ENCODE measurements at regions not wholly inside any gene's neighbourhood (a gene's known extent, or its start where the extent isn't known, plus 50 kb on each side); places are given as distances from the start of the nearest gene placed in this dataset.
A peak's percentile ranks its signal among the peaks of the same experiment; 100 is the strongest.
"Not testable (repeated sequence)": the region's sequence is repeated elsewhere in the genome, so short reads cannot be mapped to it uniquely, and the experiment has no call there.

DNA sequence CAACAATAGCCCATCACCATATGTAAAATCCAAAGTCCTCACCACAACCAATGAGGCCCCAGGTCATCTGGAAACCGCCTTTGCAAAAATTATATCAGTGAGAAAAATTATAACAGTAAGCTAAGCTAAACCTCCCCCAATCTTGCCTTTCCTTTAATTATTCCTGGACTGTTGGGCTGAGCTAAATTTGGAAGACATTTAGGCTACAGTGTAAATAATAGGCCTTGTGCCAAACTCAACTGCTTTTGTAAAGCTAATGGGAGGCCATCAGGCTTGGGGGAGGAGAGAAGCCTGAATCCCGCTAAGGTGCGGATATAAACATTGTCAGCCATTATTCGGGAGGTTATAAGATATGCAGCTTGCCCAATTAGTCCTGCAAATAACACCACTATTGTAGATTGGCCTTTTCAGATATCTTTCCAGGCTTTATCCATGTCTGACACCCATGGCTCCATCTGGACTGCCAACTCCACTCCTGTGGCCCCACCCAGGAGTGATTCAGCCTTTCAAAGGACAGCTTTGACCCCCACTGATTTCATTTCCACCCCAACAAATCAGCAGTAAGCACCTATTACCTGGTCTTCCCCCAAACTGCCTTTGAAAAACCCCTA is 53.0 kb upstream of the CA12 start:
- DNase-seq (ENCODE audit: low read depth) = no peak

DNA sequence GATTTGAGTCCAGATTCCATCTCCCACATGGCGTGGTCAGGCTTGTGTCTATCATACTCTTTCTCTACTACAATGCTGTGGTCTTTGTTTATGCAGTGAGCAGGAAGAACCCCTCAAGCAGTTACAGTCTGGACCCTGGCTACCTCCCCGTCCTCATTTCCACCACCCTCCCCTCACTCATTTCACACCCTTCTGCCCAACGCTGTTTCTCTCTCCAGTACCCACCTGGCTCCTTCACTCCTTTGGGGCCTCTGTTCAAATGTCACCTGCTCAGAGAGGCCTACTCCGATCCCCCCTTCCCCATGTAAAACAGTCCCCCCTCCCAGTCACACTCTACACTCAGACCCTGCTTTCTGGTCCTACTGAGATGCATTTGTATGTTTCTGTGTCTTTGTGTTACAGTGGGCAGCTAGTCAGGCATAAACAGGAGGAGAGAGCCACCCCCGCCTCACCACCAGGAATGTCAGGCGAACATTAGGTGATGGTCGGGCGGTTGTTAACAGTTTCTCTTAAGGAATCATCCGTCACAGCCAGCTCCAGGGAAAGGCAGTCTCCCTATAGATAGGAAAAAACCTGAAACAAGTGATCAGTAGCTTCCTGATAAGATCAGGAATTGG is 53.7 kb upstream of the CA12 start:
- no peak for DNase-seq (ENCODE audit: low read depth)

DNA sequence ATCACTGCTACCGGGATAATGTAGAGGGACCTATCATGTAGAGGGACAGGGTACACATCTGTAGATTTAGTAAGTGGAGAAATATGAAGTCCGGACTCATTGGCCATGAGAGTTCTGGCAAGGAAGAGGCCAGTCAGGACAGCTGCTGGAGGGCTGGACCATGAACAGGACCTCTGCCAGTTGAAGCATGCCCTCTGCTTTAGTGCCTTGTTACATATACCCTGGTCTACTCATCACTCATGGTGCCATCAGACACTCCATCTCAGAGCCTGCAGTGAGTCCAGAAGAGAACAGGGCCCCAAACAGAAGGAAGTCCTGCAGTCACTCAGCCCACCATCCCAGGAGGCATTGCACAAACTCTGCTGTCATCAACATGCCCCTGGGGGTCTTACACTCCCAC is 54.7 kb upstream of the CA12 start:
- no peak for DNase-seq (ENCODE audit: low read depth)

DNA sequence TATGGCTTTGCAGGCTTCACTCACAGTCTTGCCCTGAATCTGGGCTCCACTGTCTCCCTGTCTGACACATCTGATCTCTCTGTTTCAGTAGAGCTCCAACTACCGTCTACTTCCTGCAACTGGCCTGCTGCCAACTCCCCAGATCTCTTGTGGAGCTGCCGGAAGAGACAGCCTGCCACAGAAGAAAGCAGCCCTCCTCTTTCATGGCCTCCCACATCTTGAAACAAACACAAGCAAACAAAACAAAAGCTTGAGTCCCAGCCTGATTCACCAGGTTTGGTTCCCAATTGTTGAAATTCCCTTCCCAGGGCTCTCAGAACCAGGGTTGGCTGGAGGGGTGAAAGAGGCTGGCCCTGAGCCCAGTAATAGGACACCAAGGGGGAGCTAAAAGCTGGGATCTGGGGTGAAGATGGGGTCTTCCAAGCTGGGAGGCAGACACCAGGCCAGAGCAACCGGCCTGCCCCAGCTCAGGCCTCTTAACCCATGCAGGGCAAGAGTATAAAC is 55.3 kb upstream of the CA12 start:
- peak; percentile 56 for DNase-seq (ENCODE audit: low read depth)

DNA sequence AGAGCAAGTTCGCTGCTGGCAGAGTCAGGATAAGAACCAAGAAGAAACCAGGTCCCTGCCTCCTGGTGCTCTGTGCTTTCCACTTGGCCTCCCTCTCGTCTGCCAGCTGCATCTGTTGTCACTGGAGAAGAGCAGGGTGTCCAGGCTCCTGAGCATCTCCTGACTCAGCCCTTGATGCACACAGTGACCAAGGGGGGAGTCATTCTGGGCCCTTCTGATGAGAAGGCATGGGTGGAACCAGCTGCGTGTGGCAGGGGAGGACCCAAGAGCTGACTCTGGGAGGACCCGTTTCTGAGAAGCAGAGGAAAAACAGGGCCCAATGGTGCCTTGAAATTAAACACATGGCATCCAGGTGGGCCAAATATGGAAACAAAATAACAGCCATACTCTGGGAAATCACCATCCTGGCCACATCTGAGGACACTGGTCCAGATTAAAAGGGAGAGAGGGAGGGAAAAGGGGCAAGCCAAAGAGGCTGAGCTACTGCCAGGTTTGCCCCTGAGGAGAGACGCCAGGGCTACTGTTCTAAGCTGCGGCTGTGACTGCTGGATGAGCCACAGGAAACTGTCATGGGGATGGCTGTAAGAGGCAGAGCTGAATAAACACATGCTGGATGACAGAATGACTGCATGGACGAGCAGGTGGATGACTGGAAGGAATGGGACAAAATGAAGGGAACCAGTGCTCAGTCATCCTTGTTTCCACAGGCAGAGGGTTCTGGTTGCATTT is 58.1 kb upstream of the CA12 start:
- DNase-seq (ENCODE audit: low read depth) = no peak

DNA sequence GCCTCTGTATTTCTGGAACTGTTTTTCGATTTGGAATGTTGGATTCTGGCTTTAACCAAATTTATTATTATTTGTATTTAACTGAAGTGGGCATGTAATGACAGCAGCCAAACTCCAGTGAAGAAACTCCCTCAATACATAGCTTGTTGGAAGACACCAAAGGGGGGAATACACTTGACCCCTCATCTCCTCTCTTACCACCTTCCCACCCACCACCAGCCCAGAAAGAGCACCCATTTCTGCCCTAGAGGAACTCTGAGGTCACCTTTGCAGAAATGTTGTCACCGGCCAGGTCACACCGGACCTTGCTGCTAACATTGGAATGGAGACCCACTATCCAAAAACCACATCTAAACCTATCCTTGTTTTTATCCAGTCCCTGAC is 58.6 kb upstream of the CA12 start:
- no peak for DNase-seq (ENCODE audit: low read depth)

DNA sequence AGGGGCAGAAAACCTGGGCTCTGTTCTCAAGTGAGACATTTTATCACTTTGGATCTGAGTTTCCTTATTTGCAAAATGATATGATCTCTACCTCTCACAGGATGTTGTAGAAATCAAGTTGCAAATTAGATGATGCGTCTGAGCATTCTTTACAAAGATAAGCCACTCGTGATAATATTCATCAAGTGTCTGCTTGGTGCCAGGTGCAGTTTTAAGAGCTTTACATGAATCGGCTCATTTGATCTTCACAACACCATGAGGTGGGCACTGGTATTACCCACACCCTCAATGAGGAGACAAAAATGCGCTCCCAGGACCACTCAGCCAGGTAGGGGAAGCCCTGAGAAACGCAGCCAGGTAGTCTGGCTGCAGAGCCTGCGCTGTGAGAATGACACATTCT is 59.1 kb upstream of the CA12 start:
- DNase-seq (ENCODE audit: low read depth) = no peak

DNA sequence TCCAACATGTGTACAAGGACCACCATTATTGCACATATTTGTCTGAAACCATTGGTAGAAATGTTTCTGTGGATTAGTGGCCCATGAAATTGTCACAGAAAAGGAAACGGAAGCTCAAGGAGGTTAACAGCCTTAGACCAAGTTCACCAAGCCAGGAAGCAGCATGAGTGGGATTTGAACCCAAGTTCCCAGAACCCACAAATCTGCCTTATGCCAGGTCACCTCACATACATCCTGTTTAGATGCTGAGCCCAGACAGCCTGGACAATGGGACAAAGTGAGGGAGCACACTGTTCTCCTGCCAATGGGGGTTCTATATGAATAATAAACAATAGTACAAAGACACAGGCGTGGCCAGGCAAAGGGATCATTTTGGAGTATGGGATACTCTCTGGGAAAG is 59.6 kb upstream of the CA12 start:
- DNase-seq (ENCODE audit: low read depth) = no peak

DNA sequence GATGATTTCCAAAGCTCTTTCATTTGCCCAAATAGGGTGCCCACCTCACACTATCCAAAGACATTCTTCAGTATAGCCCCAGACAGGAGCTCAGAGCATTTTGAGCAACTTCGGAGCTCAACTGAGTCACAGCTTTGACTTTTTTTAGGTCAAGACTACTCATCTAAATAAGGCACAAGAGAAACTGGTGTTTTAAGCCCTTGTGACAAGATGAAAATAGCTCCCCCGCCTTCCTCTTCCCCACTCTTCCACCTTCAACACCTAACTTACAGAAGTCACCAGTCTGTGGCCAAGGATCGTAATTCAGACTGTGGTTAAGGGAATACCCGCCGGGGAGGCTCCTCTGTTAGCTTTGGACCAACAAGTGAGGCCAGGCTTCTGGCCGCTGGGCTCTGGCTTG is 60.4 kb upstream of the CA12 start:
- no peak for DNase-seq (ENCODE audit: low read depth)

DNA sequence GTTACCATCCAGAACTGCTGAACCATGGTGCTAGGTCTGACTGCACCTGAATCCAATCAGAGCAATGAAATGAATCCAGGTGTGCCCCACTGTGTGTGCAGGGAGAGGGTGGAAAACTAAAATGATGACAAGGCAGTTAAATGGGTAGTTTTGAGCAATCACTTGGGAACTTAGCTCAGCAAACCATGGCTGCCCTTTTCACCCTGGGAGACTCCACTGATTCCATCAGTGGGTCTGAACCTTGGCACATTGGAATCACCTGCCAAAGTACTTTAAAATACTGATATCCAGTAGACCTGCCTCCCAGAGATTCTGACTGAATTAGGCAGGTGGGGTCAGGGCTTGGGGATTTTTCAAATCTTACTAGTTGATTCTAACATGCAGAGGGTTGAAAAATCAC is 59.8 kb upstream of the USP3 start:
- DNase-seq (ENCODE audit: low read depth) = no peak

DNA sequence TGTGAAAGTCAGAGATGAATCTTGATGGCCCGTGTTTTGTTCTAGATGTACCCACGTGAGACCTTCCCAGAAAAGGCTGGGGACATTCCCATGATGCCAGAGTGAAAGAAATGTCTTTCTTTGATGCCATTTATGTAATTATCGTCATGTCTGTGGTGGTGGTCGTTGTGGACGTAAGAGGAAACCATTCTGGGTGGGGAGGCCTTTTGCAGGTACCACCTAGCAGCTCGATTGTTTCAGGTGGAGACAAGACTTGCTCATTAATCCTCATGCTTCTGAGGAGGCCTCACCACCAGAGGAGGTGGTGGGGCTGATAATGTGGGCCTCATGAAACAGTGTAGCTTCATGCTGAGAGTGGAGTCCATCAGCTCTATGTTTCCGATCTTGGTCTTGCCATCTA is 58.1 kb upstream of the USP3 start:
- no peak for DNase-seq (ENCODE audit: low read depth)

DNA sequence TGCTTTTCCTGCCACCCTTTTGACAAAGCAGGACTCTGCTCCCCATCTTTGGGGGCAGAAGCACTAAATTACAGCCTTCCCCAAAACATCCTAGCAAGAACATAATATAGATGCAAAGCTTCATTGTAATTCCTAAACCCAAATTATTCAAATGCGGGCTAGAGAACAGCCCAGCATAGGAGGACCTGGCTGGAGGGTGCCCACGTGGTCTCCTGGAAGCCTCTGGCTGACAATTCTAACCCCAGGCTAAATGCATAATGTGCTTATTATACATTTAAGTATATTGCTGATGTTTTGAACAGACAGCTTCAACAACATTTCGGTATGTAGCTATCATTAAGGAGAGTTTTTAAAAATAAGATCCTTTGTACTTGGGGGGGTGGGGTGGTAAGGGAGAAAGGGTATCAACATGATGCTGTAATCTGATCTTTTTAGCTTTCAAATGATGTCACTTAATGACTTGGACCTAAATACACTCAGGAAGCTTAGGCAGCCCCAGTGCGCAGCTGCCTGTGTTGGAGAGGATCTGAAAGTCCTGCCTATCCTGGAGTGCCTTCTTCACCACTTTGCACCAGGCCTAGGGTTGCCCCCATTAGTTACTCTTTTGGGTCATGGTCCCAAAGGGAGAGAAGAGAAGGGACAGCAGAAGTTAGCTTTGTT is 57.2 kb upstream of the USP3 start:
- DNase-seq (ENCODE audit: low read depth) = no peak

DNA sequence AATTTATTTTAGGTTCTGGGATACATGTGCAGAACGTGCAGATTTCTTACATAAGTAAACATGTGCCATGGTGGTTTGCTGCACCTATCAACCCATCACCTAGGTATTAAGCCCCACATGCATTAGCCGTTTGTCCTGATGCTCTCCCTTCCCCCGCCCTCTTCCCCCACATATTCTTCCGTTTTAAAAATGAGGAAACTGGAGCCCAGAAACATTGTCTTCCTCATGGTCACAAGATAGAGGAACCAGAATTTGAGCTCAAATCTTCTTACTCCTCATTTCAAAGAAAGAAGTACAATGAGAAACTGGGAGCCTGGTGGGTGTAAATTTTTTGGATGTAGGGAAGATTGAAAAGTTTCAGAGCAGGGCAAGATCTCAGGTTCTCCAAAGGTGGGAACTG is 56.1 kb upstream of the USP3 start:
- no peak for DNase-seq (ENCODE audit: low read depth)

DNA sequence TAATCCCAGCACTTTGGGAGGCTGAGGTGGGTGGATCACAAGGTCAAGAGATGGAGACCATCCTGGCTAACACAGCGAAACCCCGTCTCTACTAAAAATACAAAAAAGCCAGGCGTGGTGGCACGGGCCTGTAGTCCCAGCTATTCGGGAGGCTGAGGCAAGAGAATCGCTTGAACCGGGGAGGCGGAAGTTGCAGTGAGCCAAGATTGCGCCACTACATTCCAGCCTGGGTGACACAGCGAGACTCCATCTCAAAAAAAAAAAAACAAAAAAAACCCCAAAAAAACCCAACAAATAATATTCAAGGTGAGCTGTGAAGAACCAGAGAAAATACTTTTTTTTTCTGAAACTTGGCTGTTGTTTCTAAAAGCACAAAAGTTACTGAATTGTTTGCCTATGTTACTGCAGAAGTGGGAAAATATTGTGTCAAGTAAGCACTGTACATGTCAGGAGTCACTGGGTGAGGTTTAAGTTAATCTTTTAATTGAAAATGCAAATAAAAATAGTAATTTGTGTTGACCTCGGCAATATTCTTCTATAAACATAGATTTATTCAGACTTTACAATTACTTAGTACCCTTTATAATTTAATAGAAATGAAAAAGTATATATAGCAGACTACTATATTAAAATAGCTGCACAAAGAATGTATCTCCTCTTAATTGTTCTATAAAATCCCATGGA is 55.4 kb upstream of the USP3 start:
- not testable (repeated sequence) for DNase-seq (ENCODE audit: low read depth)

DNA sequence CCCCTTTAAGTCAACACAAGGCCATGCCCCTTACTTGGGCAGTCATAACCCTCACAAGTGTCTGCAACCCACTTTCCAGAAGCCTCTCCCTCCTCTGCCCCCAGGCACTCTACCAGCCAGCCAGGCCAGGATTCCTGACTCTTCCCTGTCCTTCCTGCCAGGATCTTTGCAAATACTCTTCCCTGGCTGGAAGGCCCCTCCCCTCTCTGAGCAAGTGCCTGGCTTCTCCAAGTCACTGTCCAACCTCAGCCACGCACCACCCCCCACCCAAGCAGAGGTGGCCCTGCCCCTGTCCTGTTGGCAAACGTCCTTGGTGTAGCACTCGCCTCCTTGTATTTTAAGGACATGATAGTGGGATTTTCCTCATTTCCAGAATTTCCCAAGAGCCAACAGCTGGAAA is 54.7 kb upstream of the USP3 start:
- no peak for DNase-seq (ENCODE audit: low read depth)

DNA sequence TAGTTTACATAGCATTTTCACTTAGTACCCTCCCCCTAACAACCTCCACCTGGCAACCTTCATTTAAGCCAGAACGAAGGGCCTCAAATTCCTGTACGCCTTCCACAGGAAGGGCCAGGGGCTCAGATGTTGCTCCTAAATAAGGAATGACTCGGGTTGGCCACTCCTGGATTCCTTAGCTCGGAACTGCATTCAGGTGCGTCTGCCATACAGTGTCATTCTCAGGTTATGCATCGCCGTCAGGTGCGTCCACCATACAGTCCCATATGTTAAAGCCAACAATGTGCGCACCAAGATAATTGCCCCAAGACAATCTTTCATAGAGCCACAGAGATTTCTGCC is 53.5 kb upstream of the USP3 start:
- no peak for DNase-seq (ENCODE audit: low read depth)

DNA sequence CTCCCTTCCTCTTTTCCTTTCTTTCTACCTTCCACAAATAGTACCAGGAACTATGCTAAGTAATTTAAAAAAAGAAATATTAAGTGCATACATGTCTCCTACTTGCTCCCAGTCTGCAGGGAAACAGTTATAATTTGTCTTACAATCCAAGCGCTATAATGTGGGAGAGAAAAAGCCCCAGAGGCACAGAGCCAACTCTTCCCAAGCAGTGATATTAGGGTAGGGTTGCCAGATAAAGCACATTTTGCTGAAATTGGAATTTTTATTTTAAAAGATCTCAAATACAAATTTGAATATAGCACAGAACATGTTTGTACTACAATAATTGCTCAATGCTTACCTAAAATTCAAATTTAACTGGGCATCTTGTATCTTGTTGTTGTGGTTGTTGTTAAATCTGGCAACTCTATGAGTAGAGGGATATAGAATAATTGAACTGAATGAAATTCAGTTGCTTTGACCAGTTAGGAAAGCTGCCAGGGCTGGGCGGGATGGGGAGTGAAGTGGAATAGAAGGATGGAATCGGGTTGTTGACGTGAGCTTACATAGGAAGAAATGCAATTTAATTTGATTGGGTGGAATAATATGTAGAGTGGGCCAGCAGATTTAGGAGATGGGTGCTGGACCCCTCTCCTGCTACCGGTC is 52.6 kb upstream of the USP3 start:
- DNase-seq (ENCODE audit: low read depth) = no peak

DNA sequence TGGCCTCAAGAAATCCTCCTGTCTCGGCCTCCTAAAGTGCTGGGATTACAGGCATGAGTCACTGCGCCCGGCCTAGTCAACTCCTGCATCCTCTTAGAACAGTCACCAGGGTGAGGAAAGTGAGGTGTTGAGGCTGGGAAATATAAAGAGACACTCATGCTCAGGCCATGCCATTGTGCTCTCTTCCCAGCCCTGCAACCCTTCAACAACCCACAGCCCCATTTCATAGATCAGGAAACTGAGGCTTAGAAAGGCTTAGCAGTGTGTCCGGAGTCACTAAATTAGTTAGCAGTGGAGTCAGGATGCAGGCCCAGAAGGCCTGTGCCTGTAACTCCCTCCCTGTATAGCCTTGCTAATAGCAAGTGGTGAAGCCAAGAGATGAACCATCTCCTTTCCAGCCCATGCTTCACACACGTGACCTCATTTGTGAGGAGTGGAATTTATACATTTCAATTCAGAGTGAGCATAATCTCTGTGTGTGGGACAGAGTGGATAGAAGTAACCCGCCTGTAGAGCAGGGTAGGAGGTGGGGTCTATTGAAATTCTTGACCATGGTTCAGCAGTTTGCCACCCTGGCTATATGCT is 51.7 kb upstream of the USP3 start:
- no peak for DNase-seq (ENCODE audit: low read depth)

DNA sequence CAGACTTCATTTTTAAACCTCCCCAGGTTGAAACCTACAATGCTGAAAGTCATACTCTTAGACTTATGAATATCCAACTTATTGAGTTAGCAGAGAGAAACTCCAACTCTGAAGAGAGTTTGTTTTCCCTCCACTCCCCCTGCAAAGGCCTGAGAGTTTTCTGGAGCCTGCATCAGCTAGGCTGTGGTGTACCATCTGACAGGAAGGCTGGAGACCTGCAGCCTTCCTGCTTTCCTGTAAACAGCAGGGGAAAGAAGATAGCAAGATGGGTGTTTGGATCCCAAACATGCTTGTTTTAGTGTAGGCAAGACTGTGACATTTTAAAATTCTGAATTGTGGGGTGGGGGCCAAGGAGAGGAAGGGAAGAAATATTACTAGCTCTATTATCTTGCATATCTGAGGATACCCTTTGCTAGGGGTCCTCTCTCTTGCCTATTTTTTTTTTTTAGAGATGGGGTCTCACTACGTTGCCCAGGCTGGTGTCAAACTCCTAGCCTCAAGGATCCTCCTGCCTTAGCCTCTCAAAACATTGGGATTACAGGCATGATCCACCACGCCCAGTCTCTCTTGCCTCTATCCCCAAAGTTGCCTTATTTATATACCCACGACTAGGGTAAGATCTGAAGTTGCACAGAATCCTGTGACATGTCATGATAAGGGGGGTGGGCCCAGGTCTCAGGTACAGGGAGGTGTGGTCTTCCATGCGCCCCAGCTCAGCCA is 51.0 kb upstream of the USP3 start:
- no peak for DNase-seq (ENCODE audit: low read depth)

DNA sequence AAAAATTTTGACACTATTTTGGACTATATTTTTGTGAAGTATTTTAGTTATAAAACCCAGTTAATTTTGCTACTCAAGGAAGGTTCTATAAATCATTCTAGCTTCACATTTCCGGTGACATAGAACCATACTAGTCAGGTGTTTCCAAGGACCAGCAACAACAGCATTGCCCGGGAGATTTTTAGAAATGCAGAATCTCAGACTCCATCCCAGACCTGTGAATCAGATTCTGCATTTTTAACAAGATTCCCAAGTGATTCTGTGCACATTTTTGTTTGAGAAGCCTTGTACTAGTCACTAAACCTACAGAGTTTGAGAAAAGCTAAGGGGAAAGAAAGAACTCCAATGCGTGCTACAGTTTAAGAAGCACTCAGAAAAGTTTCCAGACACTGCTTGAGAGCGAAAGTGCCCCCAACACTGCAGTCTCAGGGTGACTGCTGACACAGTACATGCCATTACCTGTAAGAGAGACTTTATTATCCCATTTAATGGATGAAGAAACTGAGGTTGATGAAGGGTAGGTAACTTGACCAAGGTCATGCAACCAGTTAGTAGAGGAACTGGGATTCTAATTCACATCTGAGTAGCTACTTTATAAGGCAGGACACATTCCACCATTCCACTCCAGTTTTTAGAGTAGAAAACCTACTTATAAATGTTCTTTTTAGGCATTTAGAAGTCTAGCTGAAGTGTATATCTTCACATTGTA is 49.7 kb upstream of the USP3 start:
- no peak for DNase-seq (ENCODE audit: low read depth)
